AG04450 (cell line): ENCODE measurements at regions not wholly inside any gene's neighbourhood (a gene's known extent, or its start where the extent isn't known, plus 50 kb on each side); places are given as distances from the start of the nearest gene placed in this dataset.

Experiments
- CTCF ChIA-PET: fragments of 300-600, 350-600 bp; formaldehyde crosslinking; extraction: SDS; loops from one replicate; lab custom pipeline; 2022; ENCODE audit warnings: antibody characterized with exemption, inconsistent platforms; lab: Charles Lee
- POLR2A ChIA-PET: fragments of 350-600 bp; formaldehyde crosslinking; extraction: SDS; loops from one replicate; lab custom pipeline; 2021; ENCODE audit warnings: antibody characterized with exemption, inconsistent platforms; lab: Yijun Ruan, JAX
- DNase-seq: peaks from one replicate; pipeline ENCODE4 v3.0.0-alpha.2; 2011; ENCODE audit warnings: low read depth, low spot score
- H3K27ac ChIP-seq: one replicate; pipeline ENCODE4 v1.5.1; 2012; ENCODE audit warnings: low read depth, low read length, control low read depth
- H3K27me3 ChIP-seq: one replicate; pipeline ENCODE4 v1.6.0; 2012; ENCODE audit warnings: low read length; ENCODE audit not compliant: control insufficient read depth, insufficient read depth
- H3K4me3 ChIP-seq: 2 replicates; pipeline ENCODE4 v1.5.1; 2011; ENCODE audit warnings: mild to moderate bottlenecking, low read depth, low read length, control low read depth
- H3K9me3 ChIP-seq: 2 replicates; pipeline ENCODE4 v1.5.1; 2012; ENCODE audit warnings: low read length; ENCODE audit not compliant: control insufficient read depth, insufficient read depth
- TF ChIP-seq, protein P1 (sequence below): IDR thresholded peaks from 2 replicates; pipeline ENCODE4 v1.5.1; 2011; ENCODE audit warnings: low read depth, low read length, control low read depth, inconsistent platforms

DNA sequence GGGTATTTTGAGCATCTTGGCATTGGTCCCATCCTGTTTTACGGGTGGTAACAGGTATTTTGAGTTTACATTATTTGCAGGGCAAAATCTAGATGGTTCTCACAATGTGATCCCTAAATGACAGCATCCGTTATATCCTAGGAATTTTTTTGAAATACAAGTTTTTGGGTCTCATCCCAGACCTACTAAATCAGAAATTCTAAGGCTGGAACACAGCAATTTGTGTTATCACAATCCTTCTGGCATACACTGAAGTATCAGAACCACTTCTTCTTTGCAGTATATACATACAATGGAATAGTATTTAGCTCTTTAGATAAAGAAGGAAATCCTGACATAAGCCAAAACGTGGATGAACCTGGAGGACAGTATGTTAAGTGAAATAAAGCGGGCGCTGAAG lies 104.1 kb upstream of the LSM6 start:
- POLR2A ChIA-PET, result no interaction called here
- no peak overlapping the region for H3K4me3 ChIP-seq
- H3K27me3 ChIP-seq, result no peaks in the 10 kb centered on the region
- TF ChIP-seq, protein P1, sequence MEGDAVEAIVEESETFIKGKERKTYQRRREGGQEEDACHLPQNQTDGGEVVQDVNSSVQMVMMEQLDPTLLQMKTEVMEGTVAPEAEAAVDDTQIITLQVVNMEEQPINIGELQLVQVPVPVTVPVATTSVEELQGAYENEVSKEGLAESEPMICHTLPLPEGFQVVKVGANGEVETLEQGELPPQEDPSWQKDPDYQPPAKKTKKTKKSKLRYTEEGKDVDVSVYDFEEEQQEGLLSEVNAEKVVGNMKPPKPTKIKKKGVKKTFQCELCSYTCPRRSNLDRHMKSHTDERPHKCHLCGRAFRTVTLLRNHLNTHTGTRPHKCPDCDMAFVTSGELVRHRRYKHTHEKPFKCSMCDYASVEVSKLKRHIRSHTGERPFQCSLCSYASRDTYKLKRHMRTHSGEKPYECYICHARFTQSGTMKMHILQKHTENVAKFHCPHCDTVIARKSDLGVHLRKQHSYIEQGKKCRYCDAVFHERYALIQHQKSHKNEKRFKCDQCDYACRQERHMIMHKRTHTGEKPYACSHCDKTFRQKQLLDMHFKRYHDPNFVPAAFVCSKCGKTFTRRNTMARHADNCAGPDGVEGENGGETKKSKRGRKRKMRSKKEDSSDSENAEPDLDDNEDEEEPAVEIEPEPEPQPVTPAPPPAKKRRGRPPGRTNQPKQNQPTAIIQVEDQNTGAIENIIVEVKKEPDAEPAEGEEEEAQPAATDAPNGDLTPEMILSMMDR, result no peak
- no peak for DNase-seq
- CTCF ChIA-PET, result interaction anchor here (1.0 kb wide), 1 partner anchor 24 kb away, joined by 3 read pairs; no protein-coding TSS in a partner anchor
- H3K9me3 ChIP-seq, result no peaks in the 10 kb centered on the region
- H3K27ac ChIP-seq, result no peak overlapping the region

DNA sequence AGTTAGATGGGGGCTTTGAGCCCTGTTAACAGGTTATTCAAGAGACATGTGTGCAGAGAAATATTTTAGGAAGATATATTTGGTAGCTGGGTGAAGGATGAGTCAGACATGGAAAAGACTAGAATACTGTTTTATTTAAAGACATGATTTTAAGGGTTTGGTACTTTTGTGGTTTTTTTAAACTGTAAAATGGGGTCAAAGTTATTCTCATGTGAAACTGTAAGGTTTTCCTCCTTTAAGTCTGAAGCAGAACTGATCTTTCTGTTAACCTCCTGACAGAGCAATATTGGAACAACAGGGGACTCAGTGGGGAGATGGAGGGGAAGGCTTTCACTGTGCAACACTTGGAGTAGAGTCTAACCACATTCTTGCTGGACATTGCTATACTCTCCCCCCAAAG lies 112.4 kb upstream of the LSM6 start:
- POLR2A ChIA-PET, result no interaction called here
- CTCF ChIA-PET, result interaction anchor here (1.7 kb wide), 1 partner anchor 32 kb away, joined by 4 read pairs; no protein-coding TSS in a partner anchor

DNA sequence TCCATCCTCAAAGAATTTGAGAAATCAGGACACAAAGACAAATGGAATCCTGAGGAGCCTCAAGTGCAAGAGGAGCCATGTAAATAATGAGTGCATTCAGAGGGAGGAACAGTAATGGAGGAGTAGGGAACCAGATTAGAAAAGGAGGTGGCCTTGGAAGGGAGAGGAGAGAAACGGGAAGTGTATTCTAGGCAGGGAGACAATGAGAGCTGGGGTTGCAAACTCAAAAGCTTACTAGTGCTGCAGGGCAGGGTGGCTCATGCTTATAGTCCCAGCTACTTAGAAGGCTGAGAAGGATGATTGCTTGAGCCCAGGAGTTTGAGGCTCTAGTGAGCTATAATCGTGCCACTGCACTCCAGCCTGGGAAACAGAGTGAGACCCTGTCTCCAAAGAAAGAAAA lies 113.2 kb upstream of the LSM6 start:
- Histone ChIP-seq H3K9me3 (no peaks in the 10 kb centered on the region), H3K27me3 (no peaks in the 10 kb centered on the region), H3K27ac (no peak overlapping the region), H3K4me3 (no peak overlapping the region)
- CTCF ChIA-PET, result interaction anchor here (1.7 kb wide), 1 partner anchor 33 kb away, joined by 4 read pairs; no protein-coding TSS in a partner anchor
- no peak for DNase-seq
- TF ChIP-seq, protein P1, result no peak
- POLR2A ChIA-PET, result no interaction called here

More for the DNA sequence above, 112.4 kb upstream of the LSM6 start:
- no peak for DNase-seq
- Histone ChIP-seq H3K4me3 (no peak overlapping the region), H3K27ac (no peak overlapping the region), H3K27me3 (no peaks in the 10 kb centered on the region), H3K9me3 (no peaks in the 10 kb centered on the region)
- TF ChIP-seq, protein P1, result no peak

DNA sequence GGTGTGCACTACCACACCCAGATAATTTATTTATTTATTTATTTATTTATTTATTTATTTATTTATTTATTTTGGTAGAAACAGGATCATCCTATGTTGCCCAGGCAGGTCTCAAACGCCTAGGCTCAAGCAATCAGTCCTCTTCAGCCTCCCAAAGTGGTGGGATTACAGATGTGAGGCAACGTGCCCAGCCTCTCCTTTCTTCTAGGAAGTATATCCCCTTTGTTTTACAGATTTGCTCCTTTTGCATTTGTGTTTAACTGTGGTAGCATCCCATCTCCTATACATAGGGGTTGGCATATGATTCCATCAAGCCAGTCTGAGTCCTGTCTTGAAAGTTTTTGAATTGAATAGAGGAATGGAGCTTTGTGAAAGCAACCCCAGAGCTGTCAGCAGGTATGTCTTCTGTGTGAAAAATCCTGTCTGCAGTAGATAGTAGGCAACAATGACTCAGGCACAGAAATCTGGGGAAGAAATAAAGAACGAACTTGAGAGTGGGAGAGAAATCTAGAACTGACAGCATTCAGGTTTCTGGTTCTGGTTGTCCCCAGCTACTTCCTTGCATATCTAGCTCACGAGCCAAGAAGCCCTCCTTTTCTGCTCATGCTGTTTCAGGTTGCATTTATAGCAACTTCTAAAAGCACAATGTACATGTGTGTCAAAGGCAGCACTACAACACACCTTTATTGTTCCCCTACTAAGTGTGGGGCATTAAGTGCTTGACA lies 113.7 kb upstream of the LSM6 start:
- TF ChIP-seq, protein P1, result no peak
- Histone ChIP-seq H3K4me3 (no peak overlapping the region), H3K9me3 (no peaks in the 10 kb centered on the region), H3K27me3 (no peaks in the 10 kb centered on the region), H3K27ac (no peak overlapping the region)
- ChIA-PET POLR2A (no interaction called here), CTCF (interaction anchor here (1.7 kb wide), 1 partner anchor 34 kb away, joined by 4 read pairs; no protein-coding TSS in a partner anchor)
- DNase-seq, result no peak

DNA sequence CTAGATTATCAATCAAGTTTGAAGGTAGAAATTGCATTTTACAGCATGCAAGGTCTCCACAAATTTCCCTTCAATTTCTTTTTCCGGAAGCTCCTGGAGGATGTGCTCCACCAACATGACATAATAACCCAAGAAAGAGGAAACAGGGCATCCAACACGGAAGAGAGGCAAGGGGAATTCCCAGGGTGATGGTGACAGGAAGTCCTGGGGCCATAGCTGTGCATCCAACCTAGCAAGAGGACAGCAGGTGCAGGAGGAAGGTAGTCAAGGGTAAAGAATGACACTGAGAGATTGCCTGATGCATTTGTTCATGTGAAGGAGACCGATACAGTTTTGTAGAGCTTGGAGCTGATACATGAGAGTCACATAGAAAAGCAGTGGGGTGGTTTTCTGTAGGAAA lies 115.7 kb upstream of the LSM6 start:
- POLR2A ChIA-PET, result no interaction called here
- Histone ChIP-seq H3K27me3 (no peaks in the 10 kb centered on the region), H3K4me3 (no peak overlapping the region), H3K27ac (no peak overlapping the region), H3K9me3 (no peaks in the 10 kb centered on the region)
- CTCF ChIA-PET, result interaction anchor here (1.1 kb wide), 1 partner anchor 8 kb away, joined by 4 read pairs; no protein-coding TSS in a partner anchor
- TF ChIP-seq, protein P1, result no peak
- no peak for DNase-seq
